ENCODE measurements at regions not wholly inside any gene's neighbourhood (a gene's known extent, or its start where the extent isn't known, plus 50 kb on each side); places are given as distances from the start of the nearest gene placed in this dataset.

- TF ChIP-seq CHD2 (IDR thresholded peaks at IDR 0.05; ENCODE audit: low read length, partially characterized antibody) = no peak
- TF ChIP-seq, protein P1, sequence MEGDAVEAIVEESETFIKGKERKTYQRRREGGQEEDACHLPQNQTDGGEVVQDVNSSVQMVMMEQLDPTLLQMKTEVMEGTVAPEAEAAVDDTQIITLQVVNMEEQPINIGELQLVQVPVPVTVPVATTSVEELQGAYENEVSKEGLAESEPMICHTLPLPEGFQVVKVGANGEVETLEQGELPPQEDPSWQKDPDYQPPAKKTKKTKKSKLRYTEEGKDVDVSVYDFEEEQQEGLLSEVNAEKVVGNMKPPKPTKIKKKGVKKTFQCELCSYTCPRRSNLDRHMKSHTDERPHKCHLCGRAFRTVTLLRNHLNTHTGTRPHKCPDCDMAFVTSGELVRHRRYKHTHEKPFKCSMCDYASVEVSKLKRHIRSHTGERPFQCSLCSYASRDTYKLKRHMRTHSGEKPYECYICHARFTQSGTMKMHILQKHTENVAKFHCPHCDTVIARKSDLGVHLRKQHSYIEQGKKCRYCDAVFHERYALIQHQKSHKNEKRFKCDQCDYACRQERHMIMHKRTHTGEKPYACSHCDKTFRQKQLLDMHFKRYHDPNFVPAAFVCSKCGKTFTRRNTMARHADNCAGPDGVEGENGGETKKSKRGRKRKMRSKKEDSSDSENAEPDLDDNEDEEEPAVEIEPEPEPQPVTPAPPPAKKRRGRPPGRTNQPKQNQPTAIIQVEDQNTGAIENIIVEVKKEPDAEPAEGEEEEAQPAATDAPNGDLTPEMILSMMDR (IDR thresholded peaks at IDR 0.05) = no peak
- TF ChIP-seq FOSL2 (IDR thresholded peaks at IDR 0.05; ENCODE audit: borderline replicate concordance, low read depth) = no peak
- no peak for TF ChIP-seq GATA2 (CRISPR knock-in tag; IDR thresholded peaks at IDR 0.05)
- no peak for TF ChIP-seq NFIC (IDR thresholded peaks at IDR 0.05; ENCODE audit: borderline replicate concordance)
- no peak for TF ChIP-seq GABPA (IDR thresholded peaks at IDR 0.05; ENCODE audit: low read depth)
- TF ChIP-seq, protein P2, sequence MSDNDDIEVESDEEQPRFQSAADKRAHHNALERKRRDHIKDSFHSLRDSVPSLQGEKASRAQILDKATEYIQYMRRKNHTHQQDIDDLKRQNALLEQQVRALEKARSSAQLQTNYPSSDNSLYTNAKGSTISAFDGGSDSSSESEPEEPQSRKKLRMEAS (IDR thresholded peaks at IDR 0.05; ENCODE audit: low read depth) = no peak
- TF ChIP-seq POLR2AphosphoS5 (IDR thresholded peaks at IDR 0.05; ENCODE audit: low read depth, low read length) = no peak
- no peak for TF ChIP-seq ELF1 (IDR thresholded peaks at IDR 0.05)
- no peak for TF ChIP-seq TEAD4 (IDR thresholded peaks at IDR 0.05; ENCODE audit: borderline replicate concordance, insufficient read depth)
- no peak for TF ChIP-seq EZH2phosphoT487 (IDR thresholded peaks at IDR 0.05; ENCODE audit: borderline replicate concordance, low read depth)
- TF ChIP-seq RCOR1 (IDR thresholded peaks at IDR 0.05; ENCODE audit: low read length) = no peak
- no peak for TF ChIP-seq TAF1 (IDR thresholded peaks at IDR 0.05; ENCODE audit: borderline replicate concordance, low read depth, low read length)
Observed at GRCh38 chr20:6993511-6993910, 226.0 kb downstream of the BMP2 start.
